Tibial nerve (tissue), 4 donors: ENCODE measurements at regions not wholly inside any gene's neighbourhood (a gene's known extent, or its start where the extent isn't known, plus 50 kb on each side); places are given as distances from the start of the nearest gene placed in this dataset.

Experiments
- CTCF ChIP-seq, 5 experiments: fragments of 200-600 bp in 3 of 5; fragments of 450-650 bp in 2 of 5; sonication (generic) in 3 of 5; IDR thresholded peaks; one replicate each; pipeline ENCODE4 v1.5.1; 2016 to 2019; ENCODE audit warnings: antibody characterized with exemption in 5 of 5, mild to moderate bottlenecking in 3 of 5, moderate library complexity in 2 of 5
- EP300 ChIP-seq, 2 donors: sonication (generic); formaldehyde crosslinking; IDR thresholded peaks; one replicate each; pipeline ENCODE4 v1.6.1; 2017; ENCODE audit warnings: antibody characterized with exemption in 2 of 2, mild to moderate bottlenecking in 1 of 2
- POLR2A ChIP-seq, 2 donors: fragments of 450-650 bp; IDR thresholded peaks; one replicate each; pipeline ENCODE4 v1.6.1; 2017; ENCODE audit warnings: antibody characterized with exemption in 2 of 2, mild to moderate bottlenecking in 2 of 2, moderate library complexity in 2 of 2

GRCh38 chr3:176927280-176927679 lies 270.0 kb downstream of the TBL1XR1 start:
- no peak for TF ChIP-seq POLR2A (IDR thresholded peaks at IDR 0.05)
- no peak for TF ChIP-seq CTCF (IDR thresholded peaks at IDR 0.05)
- TF ChIP-seq EP300 (IDR thresholded peaks at IDR 0.05): no peak
